ENCODE measurements at regions not wholly inside any gene's neighbourhood (a gene's known extent, or its start where the extent isn't known, plus 50 kb on each side); places are given as distances from the start of the nearest gene placed in this dataset.
"Not testable (repeated sequence)": the region's sequence is repeated elsewhere in the genome, so short reads cannot be mapped to it uniquely, and the experiment has no call there.

- no peak for DNase-seq (ENCODE audit: low spot score)
Measured at GRCh38 chr15:88995449-88995848, 82.3 kb upstream of the MFGE8 start.

DNA sequence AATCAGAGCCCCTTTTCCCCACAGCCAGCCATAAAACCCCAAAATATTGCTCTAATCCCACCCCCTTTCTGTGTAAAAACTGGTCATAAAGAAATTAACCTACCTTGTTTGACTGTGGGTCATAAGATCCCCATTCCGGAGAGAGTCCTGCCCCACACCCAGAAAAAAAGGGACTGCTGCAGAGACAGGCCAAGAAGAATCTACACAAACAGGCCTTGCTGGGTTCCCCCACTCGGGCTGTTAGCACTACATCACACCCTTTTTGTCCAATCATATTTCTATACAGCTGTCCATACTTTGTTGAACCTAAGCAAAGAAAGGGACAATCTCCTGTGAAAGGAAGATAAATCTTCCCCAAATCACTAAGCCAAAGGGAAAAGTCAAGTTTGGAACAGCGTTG, 84.4 kb upstream of the MFGE8 start:
- DNase-seq (ENCODE audit: low spot score): no peak

DNA sequence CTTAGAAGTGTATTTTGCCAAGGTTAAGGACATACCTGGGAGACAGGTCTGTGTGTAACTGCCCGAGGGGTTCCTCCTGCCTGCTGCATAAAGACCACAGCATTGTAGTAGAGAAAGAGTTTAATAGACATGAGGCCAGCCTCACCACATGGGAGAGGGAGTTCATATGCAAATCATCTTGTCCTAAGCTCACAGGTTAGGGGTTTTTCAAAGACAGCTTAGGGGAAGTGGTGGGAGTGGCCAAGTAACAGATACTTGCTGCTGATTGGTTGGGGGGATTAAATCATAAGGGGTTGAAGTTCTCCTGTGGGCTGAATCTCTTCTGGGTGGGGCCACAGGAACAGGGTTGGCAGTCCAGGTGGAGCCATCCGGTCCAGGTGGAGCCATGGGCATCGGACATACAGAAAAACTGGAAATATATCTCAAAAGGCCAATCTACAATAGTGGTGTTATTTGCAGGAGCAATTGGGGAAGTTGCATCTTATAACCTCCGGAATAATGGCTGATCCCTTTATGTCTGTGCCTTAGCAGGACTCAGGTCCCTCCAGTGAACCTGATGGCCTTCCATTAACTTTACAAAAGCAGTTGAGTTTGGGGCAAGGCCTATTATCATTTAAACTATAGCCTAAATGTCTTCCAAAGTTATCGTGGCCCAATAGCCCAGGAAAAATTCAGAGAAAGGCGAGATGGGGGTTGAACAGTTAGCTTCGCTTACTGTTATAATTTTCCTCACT, 86.0 kb upstream of the MFGE8 start:
- DNase-seq (ENCODE audit: low spot score): no peak

DNA sequence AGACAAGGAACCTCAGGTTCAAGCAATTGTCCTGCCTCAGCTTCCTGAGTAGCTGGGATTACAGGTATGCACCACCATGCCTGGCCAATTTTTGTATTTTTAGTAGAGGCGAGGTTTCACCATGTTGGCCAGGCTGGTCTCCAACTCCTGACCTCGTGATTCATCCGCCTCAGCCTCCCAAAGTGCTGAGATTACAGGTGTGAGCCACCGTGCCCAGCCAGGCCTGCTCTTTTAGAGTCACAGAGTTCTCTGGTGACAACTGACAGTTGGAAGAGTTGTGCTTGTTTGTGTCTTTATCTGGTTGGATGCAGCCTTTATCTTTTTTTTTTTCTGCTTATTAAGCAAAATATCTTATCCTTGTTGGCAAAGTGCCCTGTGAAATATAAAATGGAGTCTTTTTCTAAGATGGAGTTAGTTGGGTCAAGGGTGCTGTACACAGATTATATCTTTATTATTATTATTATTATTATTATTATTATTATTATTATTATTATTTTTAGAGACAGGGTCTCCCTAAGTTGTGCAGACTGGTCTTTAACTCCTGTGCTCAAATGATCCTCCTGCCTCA, 86.5 kb upstream of the ABHD2 start:
- DNase-seq (ENCODE audit: low spot score): not testable (repeated sequence)

DNA sequence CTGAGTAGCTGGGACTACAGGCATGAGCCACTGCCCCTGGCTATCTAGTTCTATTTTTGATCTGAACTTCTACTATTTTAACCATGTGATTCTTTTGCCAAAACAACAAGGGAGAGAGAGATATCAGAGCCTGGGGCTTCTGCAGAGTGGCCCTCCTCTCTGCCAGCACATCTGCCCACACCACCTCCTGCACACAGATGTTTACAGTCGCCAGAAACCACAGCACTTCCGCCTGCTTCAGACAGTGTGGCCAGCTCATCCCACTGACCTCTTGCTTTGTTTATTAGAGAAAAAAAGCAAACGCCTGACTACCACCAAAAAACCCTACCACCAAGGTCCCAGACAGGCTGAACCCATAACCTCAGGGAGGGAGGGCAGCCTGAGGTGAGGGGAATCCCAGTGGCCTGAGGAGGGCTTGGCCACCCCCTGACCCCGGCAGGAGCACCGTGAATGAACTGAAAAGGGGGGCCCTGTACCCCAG, 85.9 kb upstream of the ABHD2 start:
- peak; percentile 74 for DNase-seq (ENCODE audit: low spot score)

GRCh38 chr15:89002830-89003229, 85.4 kb upstream of the ABHD2 start:
- no peak for DNase-seq (ENCODE audit: low spot score)

DNA sequence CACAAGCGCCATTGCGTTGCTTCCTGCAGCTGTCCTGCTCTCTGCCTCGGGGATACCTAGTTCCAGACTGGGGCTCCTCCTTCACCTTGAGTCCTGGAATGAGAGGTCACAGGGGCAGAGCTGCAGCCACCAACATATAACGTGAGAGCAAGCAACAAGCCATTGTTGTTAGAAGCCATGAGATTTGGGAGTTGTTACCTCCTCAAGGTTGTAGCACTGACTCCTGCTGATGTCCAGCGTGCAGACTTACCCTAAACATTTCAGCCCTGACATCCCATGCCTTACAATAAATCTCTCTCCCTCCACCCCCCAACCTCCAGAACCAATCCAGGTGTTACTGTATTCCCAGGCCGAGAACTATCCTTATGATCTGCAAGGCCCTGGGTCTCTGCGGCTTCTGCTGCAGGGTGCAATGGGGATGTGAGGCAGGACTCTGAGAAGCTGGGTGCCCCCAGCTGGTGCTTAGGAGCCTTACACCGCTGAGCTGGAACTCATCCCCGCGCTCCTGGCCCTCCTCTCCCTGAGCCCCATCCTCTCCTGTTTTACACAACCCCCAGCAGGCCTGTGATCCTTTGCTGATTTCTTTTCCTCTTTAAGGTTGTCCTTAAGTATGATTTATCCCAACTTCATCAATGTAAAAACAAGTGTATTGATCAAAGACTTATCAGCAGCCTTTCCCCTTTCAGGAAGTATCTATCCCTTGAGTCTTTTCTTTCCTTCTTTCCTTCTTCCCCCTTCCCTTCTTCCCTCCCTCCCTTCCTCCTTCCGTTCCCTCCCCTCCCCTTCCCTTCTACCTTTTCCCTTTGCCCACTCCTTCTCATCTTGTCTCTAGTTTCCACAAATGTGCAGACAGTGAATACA, 84.2 kb upstream of the ABHD2 start:
- no peak for DNase-seq (ENCODE audit: low spot score)

DNA sequence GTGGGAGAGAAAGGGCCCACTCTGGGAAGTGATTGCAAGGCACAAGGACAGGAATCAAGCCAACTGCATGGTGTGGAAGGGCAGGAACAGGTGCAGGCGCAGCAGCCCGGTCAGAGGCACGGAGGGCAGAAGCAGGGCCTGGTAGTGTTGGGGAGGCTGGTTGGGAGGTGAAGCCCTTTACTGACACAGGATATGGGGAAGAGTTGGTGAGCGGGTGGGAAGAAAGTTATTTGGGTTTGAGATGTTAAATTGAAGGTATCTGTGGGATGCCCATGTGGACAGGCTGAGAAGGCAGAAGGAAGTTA, 83.6 kb upstream of the ABHD2 start:
- DNase-seq (ENCODE audit: low spot score): no peak

- not testable (repeated sequence) for DNase-seq (ENCODE audit: low spot score)
Measured at GRCh38 chr15:89007527-89007926, 80.7 kb upstream of the ABHD2 start.

GRCh38 chr15:89007989-89008388, 80.3 kb upstream of the ABHD2 start:
- DNase-seq (ENCODE audit: low spot score): no peak

DNA sequence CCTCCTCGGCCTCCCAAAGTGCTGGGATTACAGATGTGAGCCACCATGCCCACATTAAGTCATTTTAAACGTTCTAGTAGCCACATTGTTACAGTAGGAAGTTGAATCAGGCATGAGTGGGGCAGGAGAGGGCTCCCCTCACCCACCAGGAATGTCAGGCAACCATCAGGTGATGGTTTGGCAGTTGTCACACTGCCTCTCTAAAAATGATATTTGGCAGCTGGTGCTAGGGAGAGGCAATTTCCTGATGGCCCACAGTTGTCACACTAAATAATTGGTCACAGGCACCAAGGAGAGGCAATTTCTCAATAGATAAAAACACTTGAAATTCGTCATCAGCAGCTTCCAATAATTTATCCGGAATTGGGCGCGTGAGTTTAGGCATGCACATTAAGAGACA, 79.2 kb upstream of the ABHD2 start:
- no peak for DNase-seq (ENCODE audit: low spot score)

DNA sequence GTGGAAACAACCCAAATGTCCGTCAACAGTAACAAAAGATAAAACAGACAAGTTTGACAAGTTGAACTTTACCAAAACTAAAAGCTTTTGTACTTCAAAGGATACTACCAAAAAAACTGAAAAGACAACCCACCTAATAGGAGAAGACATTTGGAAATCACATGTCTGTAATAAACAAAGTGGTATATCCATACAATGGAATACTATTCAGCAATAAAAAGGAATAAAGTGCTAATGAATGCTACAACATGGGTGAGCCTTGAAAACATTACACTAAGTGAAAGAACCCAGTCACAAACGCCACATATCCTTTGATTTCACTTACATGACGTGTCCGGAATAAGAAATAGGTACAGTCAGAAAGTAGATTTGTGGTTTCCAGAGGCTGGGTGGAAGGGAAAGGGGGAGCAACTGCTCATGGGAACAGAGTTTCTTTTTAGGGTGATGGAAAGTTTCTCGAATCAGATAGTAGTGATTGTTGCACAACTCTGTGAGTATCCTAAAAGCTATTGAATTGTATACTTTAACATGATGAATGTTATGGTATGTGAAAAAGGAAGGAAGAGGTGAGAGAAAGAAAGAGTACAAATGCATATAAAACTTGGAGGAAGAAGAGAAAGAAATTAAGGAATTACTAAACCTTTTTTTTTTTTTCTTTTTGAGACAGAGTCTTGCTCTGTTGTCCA, 72.7 kb upstream of the ABHD2 start:
- DNase-seq (ENCODE audit: low spot score): no peak

- no peak for DNase-seq (ENCODE audit: low spot score)
Measured at GRCh38 chr15:89016549-89017041, 71.7 kb upstream of the ABHD2 start.

- peak; percentile 65 for DNase-seq (ENCODE audit: low spot score)
Measured at GRCh38 chr15:89017370-89018066, 70.7 kb upstream of the ABHD2 start.

- DNase-seq (ENCODE audit: low spot score): no peak
Measured at GRCh38 chr15:89018207-89018606, 70.0 kb upstream of the ABHD2 start.

- no peak for DNase-seq (ENCODE audit: low spot score)
Measured at GRCh38 chr15:89019436-89019835, 68.8 kb upstream of the ABHD2 start.

DNA sequence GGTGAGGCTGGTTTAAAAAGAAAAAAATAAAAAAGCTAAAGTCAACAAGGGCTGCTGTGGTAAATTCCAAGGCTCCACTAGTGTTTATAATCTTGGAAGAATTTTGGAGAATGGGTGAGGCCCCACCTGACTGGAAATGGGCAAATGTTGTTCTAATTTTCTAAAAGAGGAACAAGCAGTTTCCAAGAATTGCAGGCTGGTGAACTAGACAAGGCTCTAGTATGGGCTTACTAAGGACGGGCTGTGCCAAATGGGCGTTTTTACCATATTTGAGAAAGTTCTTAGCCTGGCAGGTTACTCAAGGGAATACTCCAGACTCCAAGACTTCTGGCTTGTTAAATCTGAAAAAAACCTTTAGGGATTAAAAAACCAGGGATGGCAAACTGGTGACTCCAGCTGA, 67.0 kb upstream of the ABHD2 start:
- DNase-seq (ENCODE audit: low spot score): no peak

DNA sequence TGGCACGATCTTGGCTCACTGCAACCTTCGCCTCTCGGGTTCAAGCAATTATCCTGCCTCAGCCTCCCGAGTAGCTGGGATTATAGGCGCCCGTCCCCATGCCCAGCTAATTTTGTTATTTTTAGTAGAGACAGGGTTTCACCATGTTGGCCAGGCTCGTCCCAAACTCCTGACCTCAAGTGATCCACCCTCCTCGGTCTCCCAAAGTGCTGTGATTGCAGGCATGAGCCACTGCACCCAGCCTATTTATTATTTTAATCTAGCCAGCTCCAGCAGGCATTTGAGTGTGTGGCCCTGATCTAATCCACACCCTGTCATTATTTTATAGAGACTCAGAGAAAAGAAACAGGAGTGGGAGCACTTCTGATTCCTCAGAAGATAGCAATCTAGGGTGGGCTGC, 66.4 kb upstream of the ABHD2 start:
- not testable (repeated sequence) for DNase-seq (ENCODE audit: low spot score)

DNA sequence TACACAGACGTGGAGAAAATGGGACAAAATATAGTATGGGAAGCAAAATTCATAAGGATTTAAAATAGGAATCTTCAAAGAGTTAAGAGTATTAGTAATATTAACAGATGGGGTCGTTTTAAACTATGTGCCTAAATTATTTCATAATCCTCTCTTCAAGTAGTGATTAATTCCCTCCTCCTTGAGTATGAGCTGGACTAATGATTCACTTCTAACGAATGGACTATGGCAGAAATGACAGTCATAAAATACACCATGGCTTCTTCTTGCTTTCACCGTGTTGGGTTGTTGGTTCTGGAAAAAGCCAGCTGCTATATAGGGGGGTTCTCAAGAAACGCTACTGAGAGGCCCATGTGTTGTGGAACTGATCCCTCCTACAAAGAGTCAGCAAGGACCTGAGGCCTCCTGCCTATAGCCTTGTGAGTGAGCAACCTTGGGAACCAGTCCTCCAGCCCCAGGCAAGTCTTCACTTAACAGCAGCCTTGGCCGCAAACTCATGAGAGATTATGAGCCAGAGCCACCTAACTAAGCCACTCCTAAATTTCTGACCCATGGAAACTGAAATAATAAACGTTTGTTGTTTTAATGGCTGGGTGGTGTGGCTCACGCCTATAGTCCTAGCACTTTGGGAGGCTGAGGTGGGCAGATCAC, 64.8 kb upstream of the ABHD2 start:
- no peak for DNase-seq (ENCODE audit: low spot score)

DNA sequence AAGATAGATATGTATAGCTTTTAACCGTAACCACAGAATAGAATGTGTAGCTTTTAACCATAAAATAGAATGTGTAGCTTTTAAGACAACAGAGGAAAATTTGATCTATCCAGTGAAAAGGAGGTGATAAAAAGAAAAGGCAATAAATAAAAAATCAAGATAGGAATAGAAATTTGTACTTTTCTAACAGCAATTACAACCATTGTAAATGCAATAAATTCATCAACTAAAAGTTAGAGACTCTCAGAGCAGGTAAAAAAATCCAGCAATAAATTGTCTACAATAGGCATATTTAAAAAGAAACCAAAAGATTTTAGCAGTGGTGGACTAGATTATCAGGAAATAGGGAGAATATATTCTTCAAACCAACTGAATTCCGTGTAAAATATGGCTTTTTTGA, 63.8 kb upstream of the ABHD2 start:
- no peak for DNase-seq (ENCODE audit: low spot score)

GRCh38 chr15:89026167-89026566, 62.1 kb upstream of the ABHD2 start:
- no peak for DNase-seq (ENCODE audit: low spot score)

Measured in H4 (cell line).